Thoracic aorta (tissue), 2 donors: ENCODE measurements at regions not wholly inside any gene's neighbourhood (a gene's known extent, or its start where the extent isn't known, plus 50 kb on each side); places are given as distances from the start of the nearest gene placed in this dataset.

ENCODE experiments used
- ATAC-seq: fragments of 150-250 bp; one replicate; pipeline ENCODE4 v1.8.0; 2017; ENCODE audit warnings: low read depth; ENCODE audit not compliant: insufficient number of reproducible peaks, low FRiP score
- DNase-seq: peaks from one replicate; pipeline ENCODE4 v3.0.0-alpha.2; 2020; ENCODE audit warnings: low spot score
- H3K27ac ChIP-seq, 2 donors: fragments of 200-600 bp; sonication (generic); 1 replicate in 1 of 2; 2 replicates in 1 of 2; pipeline ENCODE4 v1.5.1; 2016; ENCODE audit warnings: mild to moderate bottlenecking in 2 of 2, moderate library complexity in 2 of 2
- H3K27me3 ChIP-seq: fragments of 200-600 bp; sonication (generic); replicated peaks from 2 replicates; pipeline ENCODE4 v1.6.0; 2016; ENCODE audit warnings: mild to moderate bottlenecking; ENCODE audit not compliant: insufficient read depth
- H3K36me3 ChIP-seq: fragments of 200-600 bp; sonication (generic); one replicate; pipeline ENCODE4 v1.5.1; 2016
- H3K4me1 ChIP-seq, 2 donors: fragments of 200-600 bp; sonication (generic); 1 replicate in 1 of 2; 2 replicates in 1 of 2; pipeline versions ENCODE4 v1.5.1 to v1.6.0; 2016; ENCODE audit warnings: low read depth in 2 of 2, mild to moderate bottlenecking in 1 of 2; ENCODE audit not compliant: control insufficient read depth in 1 of 2
- H3K4me3 ChIP-seq: fragments of 200-600 bp; sonication (generic); 2 replicates; pipeline ENCODE4 v1.5.1; 2016; ENCODE audit warnings: mild to moderate bottlenecking
- H3K9me3 ChIP-seq: fragments of 200-600 bp; sonication (generic); 2 replicates; pipeline ENCODE4 v1.5.1; 2016
- TF ChIP-seq, protein P1 (sequence below): fragments of 200-600 bp; sonication (generic); IDR thresholded peaks from one replicate; pipeline ENCODE4 v1.5.1; 2019; ENCODE audit warnings: antibody characterized with exemption

DNA sequence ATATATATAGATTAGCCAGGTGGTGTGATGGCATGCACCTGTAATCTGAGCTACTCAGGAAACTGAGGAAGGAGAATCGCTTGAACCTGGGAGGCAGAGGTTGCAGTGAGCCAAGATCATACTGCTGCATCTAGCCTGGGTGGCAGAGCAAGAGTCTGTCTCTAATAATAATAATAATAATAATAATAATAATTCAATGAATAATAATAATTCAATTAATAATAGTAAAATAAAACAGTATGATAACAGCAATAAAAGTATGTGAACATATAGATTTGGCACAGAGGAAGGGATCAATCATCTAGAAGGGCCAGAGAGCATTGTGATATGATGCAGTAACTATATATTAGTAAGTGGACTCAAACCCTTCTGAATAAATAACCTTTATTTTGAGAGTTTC is 314.5 kb upstream of the COL8A1 start:
- no peak overlapping the region for H3K27ac ChIP-seq
- TF ChIP-seq, protein P1, sequence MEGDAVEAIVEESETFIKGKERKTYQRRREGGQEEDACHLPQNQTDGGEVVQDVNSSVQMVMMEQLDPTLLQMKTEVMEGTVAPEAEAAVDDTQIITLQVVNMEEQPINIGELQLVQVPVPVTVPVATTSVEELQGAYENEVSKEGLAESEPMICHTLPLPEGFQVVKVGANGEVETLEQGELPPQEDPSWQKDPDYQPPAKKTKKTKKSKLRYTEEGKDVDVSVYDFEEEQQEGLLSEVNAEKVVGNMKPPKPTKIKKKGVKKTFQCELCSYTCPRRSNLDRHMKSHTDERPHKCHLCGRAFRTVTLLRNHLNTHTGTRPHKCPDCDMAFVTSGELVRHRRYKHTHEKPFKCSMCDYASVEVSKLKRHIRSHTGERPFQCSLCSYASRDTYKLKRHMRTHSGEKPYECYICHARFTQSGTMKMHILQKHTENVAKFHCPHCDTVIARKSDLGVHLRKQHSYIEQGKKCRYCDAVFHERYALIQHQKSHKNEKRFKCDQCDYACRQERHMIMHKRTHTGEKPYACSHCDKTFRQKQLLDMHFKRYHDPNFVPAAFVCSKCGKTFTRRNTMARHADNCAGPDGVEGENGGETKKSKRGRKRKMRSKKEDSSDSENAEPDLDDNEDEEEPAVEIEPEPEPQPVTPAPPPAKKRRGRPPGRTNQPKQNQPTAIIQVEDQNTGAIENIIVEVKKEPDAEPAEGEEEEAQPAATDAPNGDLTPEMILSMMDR: no peak
- H3K4me1 ChIP-seq: peaks cover 9 to 16% of the 10 kb centered on the region in 2 donors
- no peaks in the 10 kb centered on the region for H3K27me3 ChIP-seq
- no peaks in the 10 kb centered on the region for H3K9me3 ChIP-seq
- no peak overlapping the region for H3K4me3 ChIP-seq
- no peaks in the 10 kb centered on the region for H3K36me3 ChIP-seq
- ATAC-seq (no peak), DNase-seq (no peak)

DNA sequence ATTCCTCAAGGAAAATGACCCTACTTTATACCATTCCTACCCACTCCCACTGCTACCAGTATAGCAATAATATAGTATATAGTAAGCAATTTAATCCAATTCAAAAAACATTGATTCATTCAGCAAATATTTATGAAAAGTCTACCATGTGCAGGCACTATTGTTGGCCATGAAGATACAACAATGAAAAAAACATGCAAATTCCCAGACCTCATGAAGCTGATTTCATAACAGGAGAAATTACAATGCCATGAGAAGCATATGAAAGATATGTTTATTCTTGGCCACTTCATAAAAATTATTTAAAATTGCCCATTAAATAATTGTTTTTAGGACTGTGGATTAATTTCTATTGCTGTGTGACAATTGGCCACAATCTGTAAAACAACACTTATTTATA is 315.8 kb upstream of the COL8A1 start:
- ATAC-seq: no peak
- TF ChIP-seq, protein P1: no peak
- no peak overlapping the region for H3K4me3 ChIP-seq
- no peaks in the 10 kb centered on the region for H3K9me3 ChIP-seq
- peaks cover 9 to 19% of the 10 kb centered on the region in 2 donors for H3K4me1 ChIP-seq
- DNase-seq: no peak
- H3K27ac ChIP-seq: no peak overlapping the region
- H3K36me3 ChIP-seq: no peaks in the 10 kb centered on the region
- no peaks in the 10 kb centered on the region for H3K27me3 ChIP-seq

DNA sequence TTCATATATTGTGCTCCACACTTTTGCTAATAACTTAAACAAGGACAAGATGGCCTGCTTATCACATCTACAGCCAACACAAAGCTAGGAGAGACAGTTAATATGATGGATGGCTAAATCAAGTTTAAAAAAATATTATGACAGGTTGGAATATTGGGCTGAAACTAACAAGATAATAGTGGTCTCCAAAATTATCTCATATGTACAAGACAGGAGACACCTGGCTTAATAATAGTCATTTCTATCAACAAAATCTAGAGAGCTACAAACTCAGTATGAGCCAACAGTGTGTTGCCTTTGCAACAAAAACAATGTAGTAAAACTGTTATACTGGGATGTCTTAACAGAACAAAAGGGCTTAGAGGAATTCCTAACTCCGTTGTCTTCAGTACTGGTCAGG is 317.1 kb upstream of the COL8A1 start:
- peaks cover 9 to 19% of the 10 kb centered on the region in 2 donors for H3K4me1 ChIP-seq
- H3K27ac ChIP-seq: no peak overlapping the region
- no peak overlapping the region for H3K4me3 ChIP-seq
- ATAC-seq (no peak), DNase-seq (no peak)
- TF ChIP-seq, protein P1: no peak
- no peaks in the 10 kb centered on the region for H3K27me3 ChIP-seq
- H3K36me3 ChIP-seq: no peaks in the 10 kb centered on the region
- no peaks in the 10 kb centered on the region for H3K9me3 ChIP-seq

DNA sequence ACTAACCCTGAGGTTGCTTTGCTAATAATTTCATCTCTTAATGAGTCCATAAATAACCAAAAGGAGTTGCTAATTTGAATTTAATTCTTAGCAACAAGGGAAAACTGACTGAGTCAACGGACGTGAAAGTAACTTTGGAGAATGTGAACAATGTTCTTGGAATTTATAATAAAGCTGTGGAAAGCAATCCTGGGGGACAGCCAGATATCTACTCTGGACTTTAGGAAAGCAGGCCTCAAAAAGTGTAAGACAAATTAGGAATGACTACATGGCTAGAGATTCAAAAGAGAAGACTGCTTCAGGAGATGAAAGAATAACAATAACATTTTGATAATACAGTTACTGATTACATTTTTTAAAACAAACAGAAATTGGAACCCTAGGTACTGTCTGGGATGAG is 318.4 kb upstream of the COL8A1 start:
- H3K27ac ChIP-seq: peak overlapping the region; percentile 69 to 78
- H3K9me3 ChIP-seq: no peaks in the 10 kb centered on the region
- no peaks in the 10 kb centered on the region for H3K27me3 ChIP-seq
- H3K4me1 ChIP-seq: peaks cover 9 to 19% of the 10 kb centered on the region in 2 donors
- H3K36me3 ChIP-seq: no peaks in the 10 kb centered on the region
- H3K4me3 ChIP-seq: no peak overlapping the region
- ATAC-seq (peak; percentile 41), DNase-seq (no peak)
- TF ChIP-seq, protein P1: no peak

DNA sequence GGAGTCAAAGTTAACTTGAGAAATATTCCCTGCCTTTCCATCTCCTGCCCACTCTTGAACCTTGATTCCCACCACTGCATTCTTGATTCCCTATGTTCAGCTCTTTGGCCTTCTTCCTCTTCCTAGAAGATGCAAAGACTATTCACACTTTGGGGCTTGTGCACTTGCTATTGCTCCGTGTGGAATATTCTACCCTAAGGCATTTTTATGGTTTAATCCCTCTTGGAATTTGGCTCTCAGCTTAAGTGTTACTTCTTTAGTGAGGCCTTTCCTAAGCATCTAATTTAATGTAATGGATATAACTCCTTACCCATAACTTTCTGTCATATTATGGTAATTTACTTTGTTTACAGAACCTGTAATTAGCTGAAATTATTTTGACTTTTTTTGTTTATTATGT is 318.9 kb upstream of the COL8A1 start:
- Histone ChIP-seq H3K27ac (peak overlapping the region; percentile 69 to 78), H3K36me3 (no peaks in the 10 kb centered on the region), H3K9me3 (no peaks in the 10 kb centered on the region), H3K4me3 (no peak overlapping the region), H3K4me1 (peaks cover 9 to 19% of the 10 kb centered on the region in 2 donors), H3K27me3 (no peaks in the 10 kb centered on the region)
- no peak for DNase-seq
- ATAC-seq: no peak
- TF ChIP-seq, protein P1: no peak
